Prostate gland (tissue), 2 donors: ENCODE measurements at regions not wholly inside any gene's neighbourhood (a gene's known extent, or its start where the extent isn't known, plus 50 kb on each side); places are given as distances from the start of the nearest gene placed in this dataset.

Experiments used
- DNase-seq: peaks from one replicate; pipeline ENCODE4 v3.0.0-alpha.2; 2019; ENCODE audit warnings: low spot score
- H3K27ac ChIP-seq, 2 donors: fragments of 200-600 bp; sonication (generic); 2 replicates each; pipeline ENCODE4 v1.5.1; 2017 to 2019
- H3K27me3 ChIP-seq: fragments of 200-600 bp; sonication (generic); replicated peaks from 2 replicates; pipeline ENCODE4 v1.5.1; 2019; ENCODE audit not compliant: insufficient read depth
- H3K36me3 ChIP-seq, 2 donors: fragments of 200-600 bp; sonication (generic); 1 replicate in 1 of 2; 2 replicates in 1 of 2; pipeline versions ENCODE4 v1.5.1 to v1.8.1; 2017 to 2019
- H3K4me1 ChIP-seq: fragments of 200-600 bp; sonication (generic); replicated peaks from 2 replicates; pipeline ENCODE4 v1.5.1; 2019
- H3K4me3 ChIP-seq, 2 donors: fragments of 200-600 bp; sonication (generic); 2 replicates each; pipeline ENCODE4 v1.5.1; 2017 to 2019
- H3K9me3 ChIP-seq: fragments of 200-600 bp; sonication (generic); 2 replicates; pipeline ENCODE4 v1.5.1; 2017
- CTCF ChIP-seq, 4 experiments: fragments of 200-600 bp in 2 of 4; fragments of 450-650 bp in 2 of 4; sonication (generic) in 2 of 4; IDR thresholded peaks; 1 replicate in 3 of 4; 2 replicates in 1 of 4; pipeline ENCODE4 v1.5.1; 2016 to 2019; ENCODE audit warnings: antibody characterized with exemption in 4 of 4, mild to moderate bottlenecking in 2 of 4, moderate library complexity in 2 of 4
- POLR2A ChIP-seq: fragments of 450-650 bp; IDR thresholded peaks from one replicate; pipeline ENCODE4 v1.6.1; 2016; ENCODE audit warnings: antibody characterized with exemption, mild to moderate bottlenecking
- POLR2AphosphoS5 ChIP-seq: sonication (generic); formaldehyde crosslinking; IDR thresholded peaks from one replicate; pipeline ENCODE4 v1.6.1; 2017; ENCODE audit warnings: antibody characterized with exemption
- WGBS: methylation state at CpG from one replicate; pipeline ENCODE4 v1.1.5; 2018; 5-methylcytosine and 5-hydroxymethylcytosine counted together
- intact Hi-C: fragments of 100-400 bp; cut with DNase I; formaldehyde crosslinking; loops from one replicate; pipeline ENCODE4 v1.14.2; 2022

- H3K27ac ChIP-seq: no peak overlapping the region
- no peaks in the 10 kb centered on the region for H3K9me3 ChIP-seq
- no peak for DNase-seq
- H3K36me3 ChIP-seq: no peaks in the 10 kb centered on the region
- H3K4me1 ChIP-seq: no peaks in the 10 kb centered on the region
- intact Hi-C loops: no loop called here
- WGBS: 80% methylated on average over 13 of the region's 13 CpGs
- H3K27me3 ChIP-seq: no peaks in the 10 kb centered on the region
- H3K4me3 ChIP-seq: no peak overlapping the region
- no peak for TF ChIP-seq POLR2A
- TF ChIP-seq POLR2AphosphoS5: no peak
- no peak for TF ChIP-seq CTCF (IDR thresholded peaks at IDR 0.05)
Observed at GRCh38 chr3:24601066-24601939, 106.7 kb upstream of the THRB start.

GRCh38 chr3:24604215-24604614, 109.6 kb upstream of the THRB start:
- Histone ChIP-seq H3K9me3 (no peaks in the 10 kb centered on the region), H3K36me3 (no peaks in the 10 kb centered on the region), H3K27ac (no peak overlapping the region), H3K4me1 (no peaks in the 10 kb centered on the region), H3K27me3 (no peaks in the 10 kb centered on the region), H3K4me3 (no peak overlapping the region)
- no peak for DNase-seq
- intact Hi-C loops: no loop called here
- 100% methylated on average over 1 of the region's 1 CpG for WGBS
- TF ChIP-seq CTCF (IDR thresholded peaks at IDR 0.05) (no peak), POLR2AphosphoS5 (no peak), POLR2A (no peak)

GRCh38 chr3:24605511-24606028, 110.9 kb upstream of the THRB start:
- DNase-seq: no peak
- Histone ChIP-seq H3K27me3 (no peaks in the 10 kb centered on the region), H3K27ac (no peak overlapping the region), H3K4me3 (no peak overlapping the region), H3K4me1 (no peaks in the 10 kb centered on the region), H3K36me3 (no peaks in the 10 kb centered on the region), H3K9me3 (no peaks in the 10 kb centered on the region)
- intact Hi-C loops: no loop called here
- no peak for TF ChIP-seq POLR2AphosphoS5
- no peak for TF ChIP-seq CTCF (IDR thresholded peaks at IDR 0.05)
- no peak for TF ChIP-seq POLR2A
- 87% methylated on average over 4 of the region's 4 CpGs for WGBS

- Histone ChIP-seq H3K4me3 (no peak overlapping the region), H3K36me3 (no peaks in the 10 kb centered on the region), H3K4me1 (no peaks in the 10 kb centered on the region), H3K27me3 (no peaks in the 10 kb centered on the region), H3K27ac (no peak overlapping the region), H3K9me3 (no peaks in the 10 kb centered on the region)
- DNase-seq: no peak
- no peak for TF ChIP-seq POLR2A
- TF ChIP-seq CTCF (IDR thresholded peaks at IDR 0.05): no peak
- TF ChIP-seq POLR2AphosphoS5: no peak
- intact Hi-C loops: no loop called here
Observed at GRCh38 chr3:24607281-24607680, 112.6 kb upstream of the THRB start.
